ENCODE measurements at regions not wholly inside any gene's neighbourhood (a gene's known extent, or its start where the extent isn't known, plus 50 kb on each side); places are given as distances from the start of the nearest gene placed in this dataset.

- Histone ChIP-seq H3K4me1 (ENCODE audit: insufficient read depth, low read length) (no peaks in the 10 kb centered on the region), H3K79me2 (ENCODE audit: insufficient read depth, low read length) (no peaks in the 10 kb centered on the region), H2AFZ (ENCODE audit: low read length) (peak overlapping the region; percentile 86), H4K20me1 (ENCODE audit: insufficient read depth, low read length) (no peaks in the 10 kb centered on the region), H3K36me3 (ENCODE audit: insufficient read depth, low read length) (no peaks in the 10 kb centered on the region), H3K27me3 (ENCODE audit: insufficient read depth, low read length) (no peaks in the 10 kb centered on the region), H3K9me3 (ENCODE audit: low read depth, low read length) (no peaks in the 10 kb centered on the region), H3K4me3 (ENCODE audit: insufficient read depth, low read length) (no peak overlapping the region), H3K27ac (ENCODE audit: low read depth, low read length) (peak overlapping the region; percentile 40), H3K4me2 (ENCODE audit: insufficient read depth, low read length) (peak overlapping the region; percentile 46)
- no peak for DNase-seq (ENCODE audit: insufficient read length, low spot score, missing footprints)
- peak; percentile 83 for TF ChIP-seq CTCF (IDR thresholded peaks at IDR 0.05; ENCODE audit: extremely low read depth, low read depth, low read length)
Observed at GRCh38 chr1:99180343-99180808, 83.9 kb upstream of the PLPPR4 start.

GRCh38 chr1:99180915-99181314 is 83.4 kb upstream of the PLPPR4 start:
- Histone ChIP-seq H3K4me2 (ENCODE audit: insufficient read depth, low read length) (no peak overlapping the region), H3K27ac (ENCODE audit: low read depth, low read length) (no peak overlapping the region), H3K36me3 (ENCODE audit: insufficient read depth, low read length) (no peaks in the 10 kb centered on the region), H3K27me3 (ENCODE audit: insufficient read depth, low read length) (no peaks in the 10 kb centered on the region), H2AFZ (ENCODE audit: low read length) (peak overlapping the region; percentile 86), H4K20me1 (ENCODE audit: insufficient read depth, low read length) (no peaks in the 10 kb centered on the region), H3K79me2 (ENCODE audit: insufficient read depth, low read length) (no peaks in the 10 kb centered on the region), H3K4me3 (ENCODE audit: insufficient read depth, low read length) (no peak overlapping the region), H3K4me1 (ENCODE audit: insufficient read depth, low read length) (no peaks in the 10 kb centered on the region), H3K9me3 (ENCODE audit: low read depth, low read length) (no peaks in the 10 kb centered on the region)
- no peak for DNase-seq (ENCODE audit: insufficient read length, low spot score, missing footprints)
- no peak for TF ChIP-seq CTCF (IDR thresholded peaks at IDR 0.05; ENCODE audit: extremely low read depth, low read depth, low read length)

- H3K36me3 ChIP-seq (ENCODE audit: insufficient read depth, low read length), result no peaks in the 10 kb centered on the region
- TF ChIP-seq CTCF (IDR thresholded peaks at IDR 0.05; ENCODE audit: extremely low read depth, low read depth, low read length), result no peak
- no peaks in the 10 kb centered on the region for H3K9me3 ChIP-seq (ENCODE audit: low read depth, low read length)
- no peak overlapping the region for H3K4me3 ChIP-seq (ENCODE audit: insufficient read depth, low read length)
- peak overlapping the region; percentile 58 for H2AFZ ChIP-seq (ENCODE audit: low read length)
- DNase-seq (ENCODE audit: insufficient read length, low spot score, missing footprints), result no peak
- H4K20me1 ChIP-seq (ENCODE audit: insufficient read depth, low read length), result no peaks in the 10 kb centered on the region
- H3K4me1 ChIP-seq (ENCODE audit: insufficient read depth, low read length), result no peaks in the 10 kb centered on the region
- H3K27me3 ChIP-seq (ENCODE audit: insufficient read depth, low read length), result no peaks in the 10 kb centered on the region
- H3K4me2 ChIP-seq (ENCODE audit: insufficient read depth, low read length), result no peak overlapping the region
- H3K79me2 ChIP-seq (ENCODE audit: insufficient read depth, low read length), result no peaks in the 10 kb centered on the region
- H3K27ac ChIP-seq (ENCODE audit: low read depth, low read length), result no peak overlapping the region
Observed at GRCh38 chr1:99181892-99182291, 82.4 kb upstream of the PLPPR4 start.

- no peak for DNase-seq (ENCODE audit: insufficient read length, low spot score, missing footprints)
- H3K4me1 ChIP-seq (ENCODE audit: insufficient read depth, low read length), result no peaks in the 10 kb centered on the region
Observed at GRCh38 chr1:99185196-99185595, 79.1 kb upstream of the PLPPR4 start.

More at GRCh38 chr1:99185196-99185595, 79.1 kb upstream of the PLPPR4 start:
- Histone ChIP-seq H3K4me3 (ENCODE audit: insufficient read depth, low read length) (no peak overlapping the region), H3K36me3 (ENCODE audit: insufficient read depth, low read length) (no peaks in the 10 kb centered on the region), H3K27me3 (ENCODE audit: insufficient read depth, low read length) (peaks cover 4% of the 10 kb centered on the region), H3K27ac (ENCODE audit: low read depth, low read length) (no peak overlapping the region), H3K9me3 (ENCODE audit: low read depth, low read length) (no peaks in the 10 kb centered on the region), H2AFZ (ENCODE audit: low read length) (no peak overlapping the region), H3K79me2 (ENCODE audit: insufficient read depth, low read length) (no peaks in the 10 kb centered on the region), H3K4me2 (ENCODE audit: insufficient read depth, low read length) (no peak overlapping the region), H4K20me1 (ENCODE audit: insufficient read depth, low read length) (no peaks in the 10 kb centered on the region)
- no peak for TF ChIP-seq CTCF (IDR thresholded peaks at IDR 0.05; ENCODE audit: extremely low read depth, low read depth, low read length)
